DND-41 (cell line): ENCODE measurements at regions not wholly inside any gene's neighbourhood (a gene's known extent, or its start where the extent isn't known, plus 50 kb on each side); places are given as distances from the start of the nearest gene placed in this dataset.

ENCODE experiments used
- CTCF ChIP-seq: IDR thresholded peaks from 2 replicates; pipeline ENCODE4 v1.5.1; 2012; ENCODE audit warnings: borderline replicate concordance, low read length, moderate library complexity, mild to moderate bottlenecking; ENCODE audit not compliant: poor library complexity, severe bottlenecking; ENCODE audit errors: extremely low read depth
- EZH2 ChIP-seq: IDR thresholded peaks from 3 replicates; pipeline ENCODE4 v1.6.1; 2012; ENCODE audit warnings: borderline replicate concordance, low read depth, mild to moderate bottlenecking, moderate library complexity, low read length, inconsistent platforms; ENCODE audit not compliant: severe bottlenecking

GRCh38 chr4:170529748-170530722, 440.3 kb upstream of the AADAT start:
- TF ChIP-seq CTCF (no peak), EZH2 (no peak)
